ENCODE measurements at regions not wholly inside any gene's neighbourhood (a gene's known extent, or its start where the extent isn't known, plus 50 kb on each side); places are given as distances from the start of the nearest gene placed in this dataset.

DNA sequence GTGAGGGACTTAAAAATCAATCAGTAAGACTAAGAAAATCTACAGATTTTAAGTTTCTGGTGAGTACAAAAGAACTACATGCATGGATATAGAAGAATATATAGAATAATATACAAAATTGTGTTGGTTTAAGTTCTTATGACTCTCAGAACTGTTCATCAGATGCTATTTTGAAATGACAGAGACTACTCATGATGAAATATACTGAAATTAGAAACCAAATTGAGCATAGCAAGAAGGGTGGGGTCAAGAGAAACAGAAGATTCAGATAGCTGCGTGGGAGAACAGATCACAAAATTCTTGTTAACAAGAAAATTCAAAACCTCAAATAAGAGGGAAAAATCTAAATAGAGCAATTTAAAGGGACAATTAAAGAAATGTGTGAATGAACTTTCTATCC is 2125.3 kb upstream of the RAG2 start:
- no peaks in the 10 kb centered on the region for H4K20me1 ChIP-seq (ENCODE audit: control insufficient read depth, insufficient read depth, insufficient read length)
- no peak overlapping the region for H3K9ac ChIP-seq (ENCODE audit: extremely low read depth, insufficient read length, low read length)
- no peaks in the 10 kb centered on the region for H3K9me3 ChIP-seq (ENCODE audit: control insufficient read depth, low read depth, low read length)
- no peak overlapping the region for H4K8ac ChIP-seq (replicated peaks; ENCODE audit: insufficient read length, low read depth, low read length)
- H2BK15ac ChIP-seq (ENCODE audit: low read depth, low read length), result no peak overlapping the region
- no peaks in the 10 kb centered on the region for H3K79me1 ChIP-seq (ENCODE audit: insufficient read depth, low read depth, low read length, poor library complexity, severe bottlenecking)
- Mint-ChIP-seq H3K4me3 (no peak overlapping the region), H3K27me3 (ENCODE audit: low read depth) (no peaks in the 10 kb centered on the region), H3K36me3 (ENCODE audit: insufficient read depth in 1 of 3, low read depth in 3 of 3) (peaks cover 2 to 5% (median 5%) of the 10 kb centered on the region in 3 experiments; a peak in 4 of 7 replicates), H3K27ac (no peak overlapping the region), H3K4me1 (peaks cover 4 to 9% of the 10 kb centered on the region in 2 experiments), H3K9me3 (peaks cover 11 to 16% of the 10 kb centered on the region in 2 experiments)
- H2AFZ ChIP-seq (ENCODE audit: low read length), result no peak overlapping the region
- no peak overlapping the region for H3T11ph ChIP-seq (ENCODE audit: low read length)
- DNase-seq, result no peak
- no peak overlapping the region for H3K14ac ChIP-seq (ENCODE audit: insufficient read depth, low read length)
- no peak overlapping the region for H3K23ac ChIP-seq (ENCODE audit: insufficient read length, low read depth, low read length)
- TF ChIP-seq CTCF (conservative IDR thresholded peaks at IDR 0.05), result no peak
- H3K4ac ChIP-seq (ENCODE audit: low read depth, low read length), result no peak overlapping the region
- no peak overlapping the region for H3K18ac ChIP-seq (ENCODE audit: insufficient read length, low read depth, low read length)
- H3K27me3 ChIP-seq (ENCODE audit: insufficient read depth, low read length), result no peaks in the 10 kb centered on the region
- no peak overlapping the region for H2BK120ac ChIP-seq (ENCODE audit: low read depth, low read length, poor library complexity, severe bottlenecking)
- no peaks in the 10 kb centered on the region for H3K4me1 ChIP-seq (ENCODE audit: insufficient read depth, low read length)
- no CpG with 5 or more reads among the region's 1 CpG for WGBS (ENCODE audit: extremely low coverage, insufficient read length, low lambda C conversion rate)
- H3K56ac ChIP-seq (ENCODE audit: insufficient read length, low read depth, low read length), result no peak overlapping the region
- H3K23me2 ChIP-seq (ENCODE audit: insufficient read length, low read depth, low read length, poor library complexity, severe bottlenecking), result no peaks in the 10 kb centered on the region
- no peak overlapping the region for H4K5ac ChIP-seq (ENCODE audit: insufficient read length, low read depth, low read length)
- H2BK20ac ChIP-seq (ENCODE audit: low read depth, low read length, poor library complexity, severe bottlenecking), result no peak overlapping the region
- no peak overlapping the region for H4K91ac ChIP-seq (ENCODE audit: insufficient read length, low read depth, low read length)
- no peak overlapping the region for H3K4me2 ChIP-seq (ENCODE audit: insufficient read depth, insufficient read length, low read length)
- no peak overlapping the region for H2BK5ac ChIP-seq (ENCODE audit: insufficient read length, low read length)
- H3K79me2 ChIP-seq (ENCODE audit: insufficient read depth, low read length), result no peaks in the 10 kb centered on the region
- H2AK5ac ChIP-seq (ENCODE audit: insufficient read length, low read length), result no peak overlapping the region
- H3K27ac ChIP-seq (ENCODE audit: insufficient read length, low read depth, low read length), result no peak overlapping the region
- no peak overlapping the region for H2BK12ac ChIP-seq (ENCODE audit: insufficient read length, low read depth, low read length)
